ENCODE measurements at regions not wholly inside any gene's neighbourhood (a gene's known extent, or its start where the extent isn't known, plus 50 kb on each side); places are given as distances from the start of the nearest gene placed in this dataset.

GRCh38 chr16:49096176-49096945 lies 185.3 kb downstream of the CBLN1 start:
- no peak overlapping the region for H3K4me3 ChIP-seq (ENCODE audit: low read depth, low read length)
- ChIA-PET POLR2A (no interaction called here), CTCF (no interaction called here)
- H3K36me3 ChIP-seq (ENCODE audit: control insufficient read depth, insufficient read depth, low read length), result no peaks in the 10 kb centered on the region
- no peak for TF ChIP-seq CTCF (IDR thresholded peaks at IDR 0.05; ENCODE audit: insufficient read depth, low read depth, low read length)
- no peaks in the 10 kb centered on the region for H3K27me3 ChIP-seq (ENCODE audit: control insufficient read depth, insufficient read depth, low read length)
- no peak for DNase-seq (ENCODE audit: low read depth)

- no peak for DNase-seq (ENCODE audit: low read depth)
- POLR2A ChIA-PET, result no interaction called here
- H3K27me3 ChIP-seq (ENCODE audit: control insufficient read depth, insufficient read depth, low read length), result no peaks in the 10 kb centered on the region
- no peak overlapping the region for H3K4me3 ChIP-seq (ENCODE audit: low read depth, low read length)
- CTCF ChIA-PET, result no interaction called here
- H3K36me3 ChIP-seq (ENCODE audit: control insufficient read depth, insufficient read depth, low read length), result no peaks in the 10 kb centered on the region
- no peak for TF ChIP-seq CTCF (IDR thresholded peaks at IDR 0.05; ENCODE audit: insufficient read depth, low read depth, low read length)
Observed at GRCh38 chr16:49095539-49095938, 186.1 kb downstream of the CBLN1 start.

GRCh38 chr16:49094471-49094870 lies 187.2 kb downstream of the CBLN1 start:
- no peak for TF ChIP-seq CTCF (IDR thresholded peaks at IDR 0.05; ENCODE audit: insufficient read depth, low read depth, low read length)

GRCh38 chr16:49093939-49094338 lies 187.7 kb downstream of the CBLN1 start:
- TF ChIP-seq CTCF (IDR thresholded peaks at IDR 0.05; ENCODE audit: insufficient read depth, low read depth, low read length), result no peak
- POLR2A ChIA-PET, result no interaction called here
- H3K4me3 ChIP-seq (ENCODE audit: low read depth, low read length), result no peak overlapping the region
- CTCF ChIA-PET, result no interaction called here
- H3K27me3 ChIP-seq (ENCODE audit: control insufficient read depth, insufficient read depth, low read length), result no peaks in the 10 kb centered on the region
- no peaks in the 10 kb centered on the region for H3K36me3 ChIP-seq (ENCODE audit: control insufficient read depth, insufficient read depth, low read length)
- DNase-seq (ENCODE audit: low read depth), result no peak

More at GRCh38 chr16:49094471-49094870, 187.2 kb downstream of the CBLN1 start:
- no peaks in the 10 kb centered on the region for H3K36me3 ChIP-seq (ENCODE audit: control insufficient read depth, insufficient read depth, low read length)
- no peak for DNase-seq (ENCODE audit: low read depth)
- ChIA-PET CTCF (no interaction called here), POLR2A (no interaction called here)
- H3K27me3 ChIP-seq (ENCODE audit: control insufficient read depth, insufficient read depth, low read length), result no peaks in the 10 kb centered on the region
- no peak overlapping the region for H3K4me3 ChIP-seq (ENCODE audit: low read depth, low read length)

GRCh38 chr16:49092704-49093103 lies 188.9 kb downstream of the CBLN1 start:
- no peak for DNase-seq (ENCODE audit: low read depth)
- Histone ChIP-seq H3K27me3 (ENCODE audit: control insufficient read depth, insufficient read depth, low read length) (no peaks in the 10 kb centered on the region), H3K36me3 (ENCODE audit: control insufficient read depth, insufficient read depth, low read length) (no peaks in the 10 kb centered on the region), H3K4me3 (ENCODE audit: low read depth, low read length) (no peak overlapping the region)
- TF ChIP-seq CTCF (IDR thresholded peaks at IDR 0.05; ENCODE audit: insufficient read depth, low read depth, low read length), result no peak
- POLR2A ChIA-PET, result no interaction called here
- CTCF ChIA-PET, result no interaction called here

Data from BJ (cell line).